ENCODE measurements at regions not wholly inside any gene's neighbourhood (a gene's known extent, or its start where the extent isn't known, plus 50 kb on each side); places are given as distances from the start of the nearest gene placed in this dataset.

GRCh38 chr4:13963601-13964000 is 336.1 kb upstream of the BOD1L1 start:
- H3K9me3 ChIP-seq: no peaks in the 10 kb centered on the region
- H3K4me3 ChIP-seq: no peak overlapping the region
- no peaks in the 10 kb centered on the region for H3K27me3 ChIP-seq
- 60 to 78% methylated on average over 2 of the region's 2 CpGs for WGBS, 2 donors
- peaks cover 0 to 3% (median 1%) of the 10 kb centered on the region in 4 donors for H3K4me1 ChIP-seq
- H3K36me3 ChIP-seq: no peaks in the 10 kb centered on the region
- H3K27ac ChIP-seq: no peak overlapping the region
- no peak for DNase-seq
- peak in 1 of 2 donors; percentile 39 for ATAC-seq (ENCODE audit: low FRiP score in 2 of 2)
- no peak for TF ChIP-seq POLR2A (IDR thresholded peaks at IDR 0.05)
- no peak for TF ChIP-seq CTCF (IDR thresholded peaks at IDR 0.05)
- TF ChIP-seq EP300 (IDR thresholded peaks at IDR 0.05): no peak
- TF ChIP-seq POLR2AphosphoS5 (IDR thresholded peaks at IDR 0.05): no peak

GRCh38 chr4:13966231-13967195 is 339.0 kb upstream of the BOD1L1 start:
- 55 to 64% methylated on average over 8 of the region's 8 CpGs for WGBS, 2 donors
- no peaks in the 10 kb centered on the region for H3K36me3 ChIP-seq
- TF ChIP-seq EP300 (IDR thresholded peaks at IDR 0.05): no peak
- no peak for TF ChIP-seq POLR2A (IDR thresholded peaks at IDR 0.05)
- TF ChIP-seq CTCF (IDR thresholded peaks at IDR 0.05): no peak
- no peak for TF ChIP-seq POLR2AphosphoS5 (IDR thresholded peaks at IDR 0.05)
- no peaks in the 10 kb centered on the region for H3K9me3 ChIP-seq
- H3K4me1 ChIP-seq: peaks cover 0 to 3% (median 1%) of the 10 kb centered on the region in 4 donors
- H3K27me3 ChIP-seq: no peaks in the 10 kb centered on the region
- ATAC-seq (ENCODE audit: low FRiP score in 2 of 2) (no peak), DNase-seq (no peak)
- H3K27ac ChIP-seq: no peak overlapping the region
- no peak overlapping the region for H3K4me3 ChIP-seq

GRCh38 chr4:13968723-13969122 is 341.2 kb upstream of the BOD1L1 start:
- Histone ChIP-seq H3K4me1 (peaks cover 0 to 3% (median 1%) of the 10 kb centered on the region in 4 donors), H3K36me3 (no peaks in the 10 kb centered on the region), H3K4me3 (no peak overlapping the region), H3K9me3 (no peaks in the 10 kb centered on the region), H3K27ac (no peak overlapping the region), H3K27me3 (no peaks in the 10 kb centered on the region)
- TF ChIP-seq POLR2AphosphoS5 (IDR thresholded peaks at IDR 0.05) (no peak), EP300 (IDR thresholded peaks at IDR 0.05) (no peak), CTCF (IDR thresholded peaks at IDR 0.05) (no peak), POLR2A (IDR thresholded peaks at IDR 0.05) (no peak)
- DNase-seq (no peak), ATAC-seq (ENCODE audit: low FRiP score in 2 of 2) (no peak)
- WGBS, 2 donors: 99 to 100% methylated on average over 2 of the region's 2 CpGs

DNA sequence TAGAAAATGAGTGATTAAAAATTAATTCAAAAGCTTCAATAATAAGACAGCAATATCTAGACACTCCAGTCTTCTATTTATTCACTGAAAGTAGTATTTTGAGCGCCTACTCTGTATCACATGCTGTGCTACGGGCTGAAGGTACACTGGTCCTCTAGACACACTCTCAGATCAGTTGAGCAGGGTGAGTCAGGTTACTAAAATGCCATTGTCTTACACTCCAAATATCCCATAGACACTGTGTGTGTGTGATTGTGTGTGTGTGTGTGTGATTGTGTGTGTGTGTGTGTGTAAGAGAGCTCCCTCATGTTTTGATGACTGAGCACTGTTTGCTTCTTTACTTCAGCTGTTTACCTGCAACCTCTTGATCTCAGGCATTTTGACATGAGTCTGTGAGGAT is 342.8 kb upstream of the BOD1L1 start:
- no peaks in the 10 kb centered on the region for H3K9me3 ChIP-seq
- DNase-seq: no peak
- ATAC-seq (ENCODE audit: low FRiP score in 2 of 2): no peak
- no peak overlapping the region for H3K4me3 ChIP-seq
- H3K36me3 ChIP-seq: no peaks in the 10 kb centered on the region
- peaks cover 0 to 3% (median 1%) of the 10 kb centered on the region in 4 donors for H3K4me1 ChIP-seq
- 88 to 98% methylated on average over 2 of the region's 2 CpGs for WGBS, 2 donors
- no peak for TF ChIP-seq EP300 (IDR thresholded peaks at IDR 0.05)
- TF ChIP-seq POLR2A (IDR thresholded peaks at IDR 0.05): no peak
- TF ChIP-seq CTCF (IDR thresholded peaks at IDR 0.05): no peak
- no peak for TF ChIP-seq POLR2AphosphoS5 (IDR thresholded peaks at IDR 0.05)
- no peaks in the 10 kb centered on the region for H3K27me3 ChIP-seq
- no peak overlapping the region for H3K27ac ChIP-seq
